Natural killer cell (primary cell): ENCODE measurements at regions not wholly inside any gene's neighbourhood (a gene's known extent, or its start where the extent isn't known, plus 50 kb on each side); places are given as distances from the start of the nearest gene placed in this dataset.

Experiments used
- ATAC-seq, 3 donors: fragments of 150-1000 bp in 2 of 3; fragments of 200-7000 bp in 1 of 3; cut with Tn5 transposase; 1 replicate in 1 of 3; 2 replicates in 2 of 3; pipeline ENCODE4 v1.10.0; 2021; ENCODE audit warnings: mild to moderate bottlenecking in 2 of 3, moderate library complexity in 2 of 3
- DNase-seq, 2 donors: peaks; one replicate each; pipeline versions ENCODE4 v3.0.0 to v3.0.0-alpha.2; 2013 to 2021; ENCODE audit warnings: mixed read lengths in 1 of 2
- H3K27ac ChIP-seq: one replicate; pipeline ENCODE4 v1.5.1; 2013; ENCODE audit warnings: mild to moderate bottlenecking, low read length
- H3K27me3 ChIP-seq: one replicate; pipeline ENCODE4 v1.6.1; 2013; ENCODE audit warnings: low read length; ENCODE audit not compliant: control insufficient read depth, insufficient read depth
- H3K36me3 ChIP-seq: one replicate; pipeline ENCODE4 v1.6.1; 2013; ENCODE audit warnings: low read length; ENCODE audit not compliant: control insufficient read depth, insufficient read depth
- H3K4me1 ChIP-seq: one replicate; pipeline ENCODE4 v1.6.1; 2013; ENCODE audit warnings: low read length; ENCODE audit not compliant: control insufficient read depth, insufficient read depth
- H3K4me3 ChIP-seq: one replicate; pipeline ENCODE4 v1.5.1; 2013; ENCODE audit warnings: low read length
- H3K9me3 ChIP-seq: one replicate; pipeline ENCODE4 v1.6.1; 2013; ENCODE audit warnings: low read length; ENCODE audit not compliant: control insufficient read depth, insufficient read depth
- H3K27ac Mint-ChIP-seq, 2 donors: one replicate each; pipeline ENCODE4 v1.8.0; 2022; ENCODE audit warnings: mild to moderate bottlenecking in 2 of 2, mixed read lengths in 2 of 2, moderate library complexity in 1 of 2
- H3K27me3 Mint-ChIP-seq, 2 donors: one replicate each; pipeline ENCODE4 v1.8.0; 2022; ENCODE audit warnings: low read depth in 2 of 2, mixed read lengths in 2 of 2
- H3K36me3 Mint-ChIP-seq: one replicate; pipeline ENCODE4 v1.8.0; 2022; ENCODE audit warnings: mixed read lengths
- H3K4me1 Mint-ChIP-seq, 2 donors: one replicate each; pipeline ENCODE4 v1.8.0; 2022; ENCODE audit warnings: mixed read lengths in 2 of 2
- H3K4me3 Mint-ChIP-seq: one replicate; pipeline ENCODE4 v1.8.0; 2022; ENCODE audit warnings: mild to moderate bottlenecking, moderate library complexity, mixed read lengths
- H3K9me3 Mint-ChIP-seq, 2 donors: one replicate each; pipeline ENCODE4 v1.8.0; 2022; ENCODE audit warnings: mixed read lengths in 2 of 2
- CTCF ChIP-seq: fragments of 200-600 bp; IDR thresholded peaks from one replicate; pipeline ENCODE4 v1.8.0; 2022; ENCODE audit warnings: antibody characterized with exemption
- WGBS: methylation state at CpG from one replicate; pipeline ENCODE4 v1.1.7; 2013; ENCODE audit warnings: missing lambda C conversion rate; ENCODE audit not compliant: insufficient coverage; 5-methylcytosine and 5-hydroxymethylcytosine counted together
- intact Hi-C: fragments of 100-400 bp; cut with micrococcal nuclease; formaldehyde crosslinking; loops from one replicate; pipeline ENCODE4 v1.14.2; 2022

GRCh38 chr12:89943463-89943862 lies 234.8 kb upstream of the ATP2B1 start:
- Mint-ChIP-seq H3K4me3 (no peak overlapping the region), H3K27ac (peak overlapping the region in 1 of 2 donors; percentile 25)
- ATAC-seq = no peak

GRCh38 chr12:89941436-89941835 lies 232.8 kb upstream of the ATP2B1 start:
- no peak for TF ChIP-seq CTCF
- peaks cover 4 to 11% of the 10 kb centered on the region in 2 donors for H3K4me1 Mint-ChIP-seq

More at GRCh38 chr12:89943463-89943862, 234.8 kb upstream of the ATP2B1 start:
- H3K27me3 ChIP-seq = no peaks in the 10 kb centered on the region
- no peak overlapping the region for H3K4me3 ChIP-seq
- H3K27ac ChIP-seq = no peak overlapping the region
- no peaks in the 10 kb centered on the region for H3K27me3 Mint-ChIP-seq
- H3K9me3 ChIP-seq = no peaks in the 10 kb centered on the region
- H3K9me3 Mint-ChIP-seq = peaks cover 0 to 2% of the 10 kb centered on the region in 2 donors
- H3K4me1 ChIP-seq = peaks cover 6% of the 10 kb centered on the region
- no peaks in the 10 kb centered on the region for H3K36me3 ChIP-seq
- DNase-seq = no peak
- H3K4me1 Mint-ChIP-seq = peaks cover 11 to 15% of the 10 kb centered on the region in 2 donors
- H3K36me3 Mint-ChIP-seq = no peaks in the 10 kb centered on the region
- TF ChIP-seq CTCF = no peak
- intact Hi-C loops = no loop called here

GRCh38 chr12:89939522-89940215 lies 231.0 kb upstream of the ATP2B1 start:
- ATAC-seq = no peak
- no peak overlapping the region for H3K27ac Mint-ChIP-seq
- no peak for DNase-seq
- H3K4me1 Mint-ChIP-seq = peaks cover 4 to 11% of the 10 kb centered on the region in 2 donors
- Histone ChIP-seq H3K9me3 (no peaks in the 10 kb centered on the region), H3K4me3 (no peak overlapping the region), H3K4me1 (peaks cover 6% of the 10 kb centered on the region), H3K27ac (no peak overlapping the region), H3K27me3 (no peaks in the 10 kb centered on the region), H3K36me3 (no peaks in the 10 kb centered on the region)
- no peak overlapping the region for H3K4me3 Mint-ChIP-seq
- WGBS = no CpG with 5 or more reads among the region's 1 CpG
- no peaks in the 10 kb centered on the region for H3K27me3 Mint-ChIP-seq
- no peaks in the 10 kb centered on the region for H3K36me3 Mint-ChIP-seq
- TF ChIP-seq CTCF = no peak
- H3K9me3 Mint-ChIP-seq = peaks cover 0 to 2% of the 10 kb centered on the region in 2 donors
- intact Hi-C loops = no loop called here

More at GRCh38 chr12:89941436-89941835, 232.8 kb upstream of the ATP2B1 start:
- Histone ChIP-seq H3K27me3 (no peaks in the 10 kb centered on the region), H3K27ac (no peak overlapping the region), H3K9me3 (no peaks in the 10 kb centered on the region), H3K36me3 (no peaks in the 10 kb centered on the region), H3K4me1 (peaks cover 6% of the 10 kb centered on the region), H3K4me3 (no peak overlapping the region)
- Mint-ChIP-seq H3K9me3 (peaks cover 0 to 2% of the 10 kb centered on the region in 2 donors), H3K4me3 (no peak overlapping the region), H3K27me3 (no peaks in the 10 kb centered on the region), H3K36me3 (no peaks in the 10 kb centered on the region), H3K27ac (no peak overlapping the region)
- DNase-seq (no peak), ATAC-seq (no peak)
- intact Hi-C loops = no loop called here
- 99% methylated on average over 2 of the region's 2 CpGs for WGBS

- no peak for ATAC-seq
- no peak overlapping the region for H3K4me3 Mint-ChIP-seq
- peaks cover 0 to 2% of the 10 kb centered on the region in 2 donors for H3K9me3 Mint-ChIP-seq
Measured at GRCh38 chr12:89936631-89937030, 228.0 kb upstream of the ATP2B1 start.

More at GRCh38 chr12:89936631-89937030, 228.0 kb upstream of the ATP2B1 start:
- Mint-ChIP-seq H3K27me3 (no peaks in the 10 kb centered on the region), H3K4me1 (peaks cover 0 to 3% of the 10 kb centered on the region in 2 donors), H3K27ac (no peak overlapping the region), H3K36me3 (no peaks in the 10 kb centered on the region)
- no peak for DNase-seq
- TF ChIP-seq CTCF = no peak
- no peaks in the 10 kb centered on the region for H3K27me3 ChIP-seq
- no peaks in the 10 kb centered on the region for H3K4me1 ChIP-seq
- WGBS = 86% methylated on average over 1 of the region's 3 CpGs
- no peak overlapping the region for H3K27ac ChIP-seq
- no peaks in the 10 kb centered on the region for H3K36me3 ChIP-seq
- no peaks in the 10 kb centered on the region for H3K9me3 ChIP-seq
- H3K4me3 ChIP-seq = no peak overlapping the region
- intact Hi-C loops = no loop called here
